Osteocyte (in vitro differentiated cells): ENCODE measurements at regions not wholly inside any gene's neighbourhood (a gene's known extent, or its start where the extent isn't known, plus 50 kb on each side); places are given as distances from the start of the nearest gene placed in this dataset.
A peak's percentile ranks its signal among the peaks of the same experiment; 100 is the strongest.

Source experiments
- DNase-seq: peaks from one replicate; pipeline ENCODE4 v3.0.0; 2021; ENCODE audit warnings: mixed read lengths; ENCODE audit not compliant: unreplicated experiment; ENCODE audit errors: extremely low spot score
- H3K27ac Mint-ChIP-seq: one replicate; pipeline ENCODE4 v1.8.0; 2021; ENCODE audit warnings: mild to moderate bottlenecking, mixed read lengths; ENCODE audit not compliant: unreplicated experiment
- H3K27me3 Mint-ChIP-seq: one replicate; pipeline ENCODE4 v1.8.0; 2021; ENCODE audit warnings: mixed read lengths; ENCODE audit not compliant: unreplicated experiment
- H3K36me3 Mint-ChIP-seq: one replicate; pipeline ENCODE4 v1.8.0; 2021; ENCODE audit warnings: mixed read lengths; ENCODE audit not compliant: unreplicated experiment
- H3K4me1 Mint-ChIP-seq: one replicate; pipeline ENCODE4 v1.8.0; 2021; ENCODE audit warnings: mixed read lengths; ENCODE audit not compliant: unreplicated experiment
- H3K4me3 Mint-ChIP-seq: one replicate; pipeline ENCODE4 v1.8.0; 2021; ENCODE audit warnings: mild to moderate bottlenecking, moderate library complexity, mixed read lengths; ENCODE audit not compliant: unreplicated experiment
- H3K9me3 Mint-ChIP-seq: one replicate; pipeline ENCODE4 v1.8.0; 2021; ENCODE audit warnings: mixed read lengths; ENCODE audit not compliant: unreplicated experiment
- CTCF ChIP-seq: fragments of 200-600 bp; sonication (generic); IDR thresholded peaks from 2 replicates; pipeline ENCODE4 v1.5.0; 2021; ENCODE audit warnings: antibody characterized with exemption, mild to moderate bottlenecking, moderate library complexity

GRCh38 chr3:184637705-184638104, 74.2 kb downstream of the MAGEF1 start:
- no peaks in the 10 kb centered on the region for H3K27me3 Mint-ChIP-seq
- H3K4me3 Mint-ChIP-seq: no peak overlapping the region
- no peak for TF ChIP-seq CTCF
- H3K27ac Mint-ChIP-seq: no peak overlapping the region
- DNase-seq: no peak
- H3K9me3 Mint-ChIP-seq: no peaks in the 10 kb centered on the region
- no peaks in the 10 kb centered on the region for H3K36me3 Mint-ChIP-seq
- H3K4me1 Mint-ChIP-seq: peaks cover 2% of the 10 kb centered on the region

- H3K9me3 Mint-ChIP-seq: no peaks in the 10 kb centered on the region
- no peaks in the 10 kb centered on the region for H3K36me3 Mint-ChIP-seq
- no peak for TF ChIP-seq CTCF
- no peaks in the 10 kb centered on the region for H3K27me3 Mint-ChIP-seq
- no peak overlapping the region for H3K4me3 Mint-ChIP-seq
- peak; percentile 89 for DNase-seq
- H3K4me1 Mint-ChIP-seq: peaks cover 2% of the 10 kb centered on the region
- H3K27ac Mint-ChIP-seq: no peak overlapping the region
Observed at GRCh38 chr3:184636741-184637316, 75.0 kb downstream of the MAGEF1 start.

- DNase-seq: no peak
- peaks cover 2% of the 10 kb centered on the region for H3K4me1 Mint-ChIP-seq
- H3K9me3 Mint-ChIP-seq: no peaks in the 10 kb centered on the region
- TF ChIP-seq CTCF: no peak
- no peak overlapping the region for H3K4me3 Mint-ChIP-seq
- H3K27me3 Mint-ChIP-seq: no peaks in the 10 kb centered on the region
- no peaks in the 10 kb centered on the region for H3K36me3 Mint-ChIP-seq
- H3K27ac Mint-ChIP-seq: no peak overlapping the region
Observed at GRCh38 chr3:184635774-184636173, 74.2 kb downstream of the EPHB3 start.

DNA sequence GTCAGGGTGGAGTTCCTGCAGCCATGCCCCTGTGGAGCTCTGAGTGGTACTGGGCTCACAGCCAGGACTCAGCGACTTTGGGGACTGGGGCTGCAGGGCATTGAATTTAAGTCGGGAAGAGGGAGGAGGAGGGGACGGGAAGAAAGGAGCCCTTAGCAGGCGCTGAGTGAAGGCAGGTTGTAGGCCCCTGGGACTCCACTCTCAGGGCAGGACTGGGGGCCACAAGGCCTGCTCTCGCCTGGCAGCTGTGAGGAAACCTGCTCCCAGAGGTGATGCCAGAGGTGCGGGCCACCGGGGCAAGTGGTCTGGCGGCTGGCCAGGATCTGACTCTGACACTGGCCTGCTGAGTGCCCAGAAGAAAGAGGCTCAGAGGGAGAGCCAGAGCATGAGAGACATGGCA, 73.5 kb downstream of the EPHB3 start:
- Mint-ChIP-seq H3K9me3 (no peaks in the 10 kb centered on the region), H3K36me3 (no peaks in the 10 kb centered on the region), H3K27ac (no peak overlapping the region), H3K27me3 (no peaks in the 10 kb centered on the region), H3K4me3 (no peak overlapping the region), H3K4me1 (peaks cover 2% of the 10 kb centered on the region)
- no peak for DNase-seq
- no peak for TF ChIP-seq CTCF

DNA sequence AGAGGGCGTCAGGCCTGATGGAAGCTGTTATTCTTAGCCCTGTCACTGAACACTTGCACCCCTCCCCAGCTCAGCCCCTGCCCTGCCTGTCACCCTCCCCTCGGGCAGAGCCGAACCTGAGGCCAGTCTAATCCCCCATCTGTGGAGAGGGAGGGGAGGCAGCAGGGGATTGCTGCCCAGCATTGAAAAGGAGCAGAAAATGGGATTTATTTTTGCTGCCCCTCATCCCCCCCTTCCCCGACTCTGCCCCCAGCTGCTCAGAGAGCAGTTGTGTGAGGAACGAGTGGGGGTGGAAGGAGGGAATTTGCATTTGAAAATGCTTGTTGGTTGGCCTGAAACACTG, 71.6 kb downstream of the EPHB3 start:
- no peak overlapping the region for H3K4me3 Mint-ChIP-seq
- no peak overlapping the region for H3K27ac Mint-ChIP-seq
- no peak for DNase-seq
- H3K9me3 Mint-ChIP-seq: no peaks in the 10 kb centered on the region
- TF ChIP-seq CTCF: no peak
- no peaks in the 10 kb centered on the region for H3K27me3 Mint-ChIP-seq
- H3K4me1 Mint-ChIP-seq: peaks cover 2% of the 10 kb centered on the region
- H3K36me3 Mint-ChIP-seq: no peaks in the 10 kb centered on the region
